ENCODE measurements at regions not wholly inside any gene's neighbourhood (a gene's known extent, or its start where the extent isn't known, plus 50 kb on each side); places are given as distances from the start of the nearest gene placed in this dataset.

- no peak for TF ChIP-seq CTCF (IDR thresholded peaks at IDR 0.05; ENCODE audit: insufficient read depth, low read length, poor library complexity, severe bottlenecking)
- H3K27me3 ChIP-seq (replicated peaks; ENCODE audit: control insufficient read depth, insufficient read depth, low read length) = no peaks in the 10 kb centered on the region
- no peak for DNase-seq (ENCODE audit: extremely low read depth, insufficient read length)
- no peaks in the 10 kb centered on the region for H3K36me3 ChIP-seq (ENCODE audit: control insufficient read depth, insufficient read depth, low read length)
- H3K4me3 ChIP-seq (replicated peaks; ENCODE audit: low read depth, low read length) = no peak overlapping the region
Measured at GRCh38 chr9:18036422-18037187, 437.3 kb upstream of the ADAMTSL1 start.

- no peak for TF ChIP-seq CTCF (IDR thresholded peaks at IDR 0.05; ENCODE audit: insufficient read depth, low read length, poor library complexity, severe bottlenecking)
- no peak for DNase-seq (ENCODE audit: extremely low read depth, insufficient read length)
- no peaks in the 10 kb centered on the region for H3K36me3 ChIP-seq (ENCODE audit: control insufficient read depth, insufficient read depth, low read length)
Measured at GRCh38 chr9:18037981-18038380, 436.0 kb upstream of the ADAMTSL1 start.

GRCh38 chr9:18040327-18040726, 433.6 kb upstream of the ADAMTSL1 start:
- H3K4me3 ChIP-seq (replicated peaks; ENCODE audit: low read depth, low read length) = no peak overlapping the region
- TF ChIP-seq CTCF (IDR thresholded peaks at IDR 0.05; ENCODE audit: insufficient read depth, low read length, poor library complexity, severe bottlenecking) = no peak
- no peak for DNase-seq (ENCODE audit: extremely low read depth, insufficient read length)
- H3K36me3 ChIP-seq (ENCODE audit: control insufficient read depth, insufficient read depth, low read length) = no peaks in the 10 kb centered on the region
- H3K27me3 ChIP-seq (replicated peaks; ENCODE audit: control insufficient read depth, insufficient read depth, low read length) = no peaks in the 10 kb centered on the region

More at GRCh38 chr9:18037981-18038380, 436.0 kb upstream of the ADAMTSL1 start:
- Histone ChIP-seq H3K27me3 (replicated peaks; ENCODE audit: control insufficient read depth, insufficient read depth, low read length) (no peaks in the 10 kb centered on the region), H3K4me3 (replicated peaks; ENCODE audit: low read depth, low read length) (no peak overlapping the region)

GRCh38 chr9:18043978-18044377, 430.0 kb upstream of the ADAMTSL1 start:
- DNase-seq (ENCODE audit: extremely low read depth, insufficient read length) = no peak

GRCh38 chr9:18045326-18045725, 428.6 kb upstream of the ADAMTSL1 start:
- Histone ChIP-seq H3K27me3 (replicated peaks; ENCODE audit: control insufficient read depth, insufficient read depth, low read length) (no peaks in the 10 kb centered on the region), H3K36me3 (ENCODE audit: control insufficient read depth, insufficient read depth, low read length) (no peaks in the 10 kb centered on the region), H3K4me3 (replicated peaks; ENCODE audit: low read depth, low read length) (no peak overlapping the region)
- TF ChIP-seq CTCF (IDR thresholded peaks at IDR 0.05; ENCODE audit: insufficient read depth, low read length, poor library complexity, severe bottlenecking) = no peak
- DNase-seq (ENCODE audit: extremely low read depth, insufficient read length) = no peak

More at GRCh38 chr9:18043978-18044377, 430.0 kb upstream of the ADAMTSL1 start:
- H3K36me3 ChIP-seq (ENCODE audit: control insufficient read depth, insufficient read depth, low read length) = no peaks in the 10 kb centered on the region
- H3K4me3 ChIP-seq (replicated peaks; ENCODE audit: low read depth, low read length) = no peak overlapping the region
- no peak for TF ChIP-seq CTCF (IDR thresholded peaks at IDR 0.05; ENCODE audit: insufficient read depth, low read length, poor library complexity, severe bottlenecking)
- H3K27me3 ChIP-seq (replicated peaks; ENCODE audit: control insufficient read depth, insufficient read depth, low read length) = no peaks in the 10 kb centered on the region

Measured in GM06990 (cell line).